B cell (primary cell): ENCODE measurements at regions not wholly inside any gene's neighbourhood (a gene's known extent, or its start where the extent isn't known, plus 50 kb on each side); places are given as distances from the start of the nearest gene placed in this dataset.

Experiments
- CTCF ChIP-seq: fragments of 200-600 bp; IDR thresholded peaks from one replicate; pipeline ENCODE4 v1.8.0; 2022; ENCODE audit warnings: antibody characterized with exemption, mild to moderate bottlenecking
- EZH2 ChIP-seq: IDR thresholded peaks from 2 replicates; pipeline ENCODE4 v1.6.1; 2012; ENCODE audit warnings: borderline replicate concordance, low read depth, mild to moderate bottlenecking, moderate library complexity, low read length; ENCODE audit not compliant: insufficient read depth, poor library complexity, severe bottlenecking

GRCh38 chr4:180197471-180197870 is 2045.7 kb upstream of the TENM3 start:
- no peak for TF ChIP-seq CTCF
- TF ChIP-seq EZH2 = no peak
